ENCODE measurements at regions not wholly inside any gene's neighbourhood (a gene's known extent, or its start where the extent isn't known, plus 50 kb on each side); places are given as distances from the start of the nearest gene placed in this dataset.
A peak's percentile ranks its signal among the peaks of the same experiment; 100 is the strongest.

DNA sequence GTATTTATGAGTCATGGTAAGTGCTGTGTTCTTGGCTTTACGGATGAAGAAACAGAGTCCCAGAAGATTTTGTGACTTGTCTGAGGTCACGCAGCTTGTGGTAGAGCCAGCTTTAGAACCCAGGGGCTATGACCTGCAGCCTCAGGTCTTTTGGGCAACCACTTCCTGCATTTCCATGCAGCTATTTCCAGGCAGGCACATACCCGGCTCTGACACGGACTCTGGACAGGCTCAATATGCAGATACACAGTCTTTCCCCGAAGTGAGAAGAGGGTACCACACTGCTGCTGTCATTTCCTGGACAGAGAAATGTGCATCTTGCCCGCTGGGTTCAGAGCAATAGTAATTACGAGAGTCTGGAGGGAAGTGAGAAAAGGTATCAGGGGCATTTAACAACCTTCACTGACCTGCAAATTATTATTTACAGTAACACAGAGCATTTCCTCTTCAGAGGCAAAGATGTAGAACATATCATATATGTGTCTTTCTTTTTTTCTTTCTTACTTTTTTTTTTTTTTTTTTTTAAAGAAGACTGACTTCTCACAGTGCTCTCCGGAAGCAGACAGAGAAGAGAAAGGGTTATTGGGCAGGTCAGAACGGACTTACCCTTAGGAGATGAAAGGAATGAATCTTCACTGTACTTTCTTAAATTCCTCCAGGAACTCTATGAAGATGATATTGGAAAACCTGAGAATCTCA lies 185.1 kb downstream of the CLIC5 start:
- DNase-seq = peak; percentile 48

DNA sequence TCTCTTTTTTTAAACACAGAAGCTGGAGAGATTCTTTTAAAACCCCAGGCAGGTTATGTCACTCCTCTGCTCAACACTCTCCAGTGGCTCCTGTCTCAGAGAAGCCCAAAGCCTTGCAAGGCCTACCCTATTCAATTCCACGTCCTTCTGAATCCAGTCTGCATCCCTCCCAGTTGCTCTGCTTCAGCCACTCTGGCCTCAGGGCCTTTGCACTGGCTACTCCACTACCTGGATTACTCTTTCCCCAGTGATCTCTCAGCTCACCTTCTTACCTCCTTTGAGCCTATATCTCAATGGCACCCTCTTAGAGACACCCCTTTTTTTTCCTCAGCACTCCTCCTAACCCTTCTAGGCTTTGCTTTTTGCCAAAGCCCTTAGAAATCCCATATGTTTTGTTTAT lies 185.8 kb downstream of the CLIC5 start:
- DNase-seq = no peak

DNA sequence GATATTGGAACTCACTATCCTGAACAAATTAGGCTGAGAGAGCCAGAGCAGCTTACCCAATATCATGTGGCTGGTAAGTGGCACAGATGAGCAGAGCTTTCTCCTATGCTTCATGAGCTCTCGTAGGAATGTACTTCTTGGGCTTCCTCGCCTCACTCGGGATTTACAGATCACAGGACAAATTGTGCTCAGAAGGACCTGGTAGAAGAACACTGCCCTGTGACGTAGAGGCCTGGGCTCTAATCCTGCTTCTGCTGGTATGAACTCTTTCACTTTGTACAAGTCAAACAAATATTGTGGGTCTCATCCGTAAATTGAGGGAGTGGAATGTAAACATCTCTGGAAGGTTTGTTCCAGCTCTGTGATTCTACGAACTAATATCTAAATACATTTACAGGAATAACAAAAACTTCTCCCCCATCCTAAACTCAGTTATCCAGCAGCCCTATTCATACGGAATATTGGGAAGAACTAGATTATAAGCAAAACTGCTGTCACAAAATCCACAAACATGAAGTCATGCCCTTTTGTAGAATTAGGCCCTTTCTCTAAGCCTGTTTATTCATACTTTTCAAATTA lies 187.6 kb downstream of the CLIC5 start:
- DNase-seq = no peak

DNA sequence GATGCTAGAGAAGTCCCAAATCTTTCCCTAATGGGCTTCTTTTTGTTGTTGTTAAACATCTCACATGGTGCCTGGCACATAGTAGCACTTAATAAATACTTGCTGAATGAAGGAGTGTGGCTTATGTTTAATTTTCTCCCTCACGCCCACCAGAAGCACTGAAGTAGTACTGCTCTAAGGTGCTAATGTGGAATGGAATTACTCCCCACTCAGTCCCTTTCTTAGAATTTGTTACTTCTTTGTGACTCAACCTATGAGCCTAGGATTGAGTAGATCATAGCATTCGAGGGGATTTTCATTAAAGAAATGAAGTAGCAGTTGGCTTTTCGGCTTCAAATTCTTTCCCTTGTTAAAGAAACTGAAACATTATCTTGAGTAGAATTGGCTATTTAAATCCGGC lies 192.8 kb downstream of the CLIC5 start:
- no peak for DNase-seq

DNA sequence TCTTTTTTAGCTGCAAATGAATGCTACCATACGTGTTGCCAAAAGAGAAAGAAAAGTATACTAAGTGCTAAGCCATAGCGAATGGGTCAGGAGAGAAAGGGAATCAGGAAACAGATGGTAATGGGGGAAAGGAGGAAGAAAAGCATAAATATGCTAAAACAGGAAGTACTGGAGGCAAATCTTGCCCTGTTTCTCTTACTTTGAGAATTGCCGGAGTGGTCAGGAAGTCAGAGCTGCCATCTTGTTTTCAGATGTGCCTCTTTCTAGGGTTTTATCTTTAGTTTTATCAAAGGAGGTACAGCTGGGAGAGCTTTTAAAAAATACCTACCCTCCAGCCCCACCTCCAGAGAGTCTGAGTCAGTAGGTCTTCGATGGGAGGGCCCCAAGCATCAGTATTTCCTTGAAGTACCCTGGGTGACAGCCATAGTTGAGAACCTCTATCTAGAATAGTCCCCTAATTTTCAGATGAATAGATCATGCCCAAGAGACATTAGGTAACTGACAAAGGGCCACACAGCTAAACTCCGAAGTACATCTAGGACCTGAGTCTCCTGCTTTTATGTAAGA lies 193.3 kb downstream of the CLIC5 start:
- peak; percentile 76 for DNase-seq

DNA sequence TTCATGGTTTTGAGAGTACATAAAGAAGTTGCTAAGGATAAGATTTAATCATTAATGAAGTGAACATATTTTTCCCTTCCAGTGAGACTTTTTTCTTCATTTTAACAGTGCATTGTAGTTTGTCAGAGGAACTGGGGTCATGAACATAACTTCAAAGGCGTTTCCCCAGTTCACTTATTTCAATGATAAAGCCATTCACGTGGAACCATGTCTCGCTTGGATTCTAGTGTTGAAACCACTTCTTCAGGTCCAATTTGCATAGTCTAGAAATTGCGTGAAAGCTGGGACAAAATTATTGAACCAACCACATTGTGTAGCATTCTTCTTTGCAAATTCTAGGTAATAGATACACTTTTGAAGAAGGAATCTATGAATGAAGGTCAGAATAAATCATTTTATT lies 197.0 kb downstream of the CLIC5 start:
- no peak for DNase-seq

DNA sequence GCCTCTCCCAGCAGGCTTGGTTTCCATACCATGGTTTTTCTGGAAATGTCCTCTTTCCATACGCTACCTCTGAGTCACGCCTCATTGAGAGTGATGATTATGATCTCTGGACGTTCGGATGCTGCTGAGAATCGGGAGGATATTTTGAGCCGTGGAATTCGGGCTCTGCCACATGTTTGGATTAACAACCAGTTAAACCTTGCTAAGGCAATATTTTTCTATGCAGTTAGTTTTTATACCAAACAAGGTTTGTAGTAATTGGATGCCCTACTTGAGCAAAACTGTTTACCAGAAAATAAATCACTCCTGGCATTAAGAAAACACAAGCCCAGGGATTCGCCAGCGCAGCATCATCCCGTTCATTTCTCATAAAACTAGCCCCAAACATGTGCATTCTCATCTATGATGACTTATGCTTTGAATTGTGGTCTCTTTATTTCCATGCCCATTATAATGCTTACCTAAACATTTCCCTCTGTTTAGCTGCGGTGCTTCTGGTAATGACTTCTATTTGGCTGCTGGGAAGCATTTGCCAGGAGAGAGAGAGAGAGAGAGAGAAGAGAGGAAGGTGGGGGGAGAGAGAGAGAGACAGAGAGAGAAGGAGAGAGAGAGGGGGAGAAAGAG lies 198.9 kb downstream of the CLIC5 start:
- no peak for DNase-seq

DNA sequence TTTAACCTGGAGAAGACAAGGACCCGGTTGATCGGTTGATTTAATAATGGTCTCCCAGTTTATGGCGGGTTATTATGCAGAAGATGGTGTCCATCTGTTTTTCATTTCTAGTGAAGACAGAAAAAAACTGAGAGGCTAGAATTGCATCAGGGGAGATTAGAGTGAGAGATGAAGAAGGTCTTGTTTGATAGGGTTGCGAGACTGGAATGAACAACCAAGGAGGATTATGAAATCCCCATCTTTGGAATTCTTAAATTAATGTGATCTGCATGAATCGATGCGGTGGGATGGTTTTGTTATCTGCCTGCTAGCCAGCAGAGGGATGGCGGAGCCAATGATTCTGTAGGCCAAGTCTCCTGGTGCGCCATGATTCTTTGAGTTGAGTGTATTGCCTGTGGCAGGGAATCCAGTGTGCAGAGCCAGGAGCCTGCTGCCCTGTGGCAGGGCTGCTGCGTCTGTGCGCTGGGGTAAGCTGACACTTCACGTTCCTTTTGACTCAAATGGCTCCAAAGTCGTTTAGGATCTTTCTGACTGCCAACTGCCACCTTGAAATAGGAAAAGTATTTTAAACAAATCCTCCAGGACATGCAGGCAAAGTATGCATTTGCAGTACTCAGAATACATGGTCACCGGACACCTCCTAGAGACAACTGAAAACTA lies 200.1 kb downstream of the CLIC5 start:
- no peak for DNase-seq

DNA sequence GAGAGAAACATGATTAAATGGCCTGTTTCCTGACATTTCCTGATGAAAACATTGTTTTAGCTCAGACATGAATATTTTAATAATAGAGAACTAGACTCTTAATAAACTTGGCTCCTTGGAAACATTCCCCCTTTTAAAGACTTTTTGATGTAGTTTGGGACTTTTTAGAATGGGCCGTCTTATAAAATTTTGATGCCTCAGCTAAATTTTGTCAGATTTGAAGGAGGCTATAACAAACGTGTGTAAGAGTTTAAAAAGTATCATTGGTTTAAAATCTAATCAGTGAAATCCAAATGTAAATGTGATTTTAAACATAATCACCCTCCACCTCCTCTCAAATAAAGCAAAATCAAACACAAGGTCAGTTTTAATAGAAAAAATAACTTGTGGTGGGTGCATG lies 200.9 kb downstream of the CLIC5 start:
- DNase-seq = no peak

DNA sequence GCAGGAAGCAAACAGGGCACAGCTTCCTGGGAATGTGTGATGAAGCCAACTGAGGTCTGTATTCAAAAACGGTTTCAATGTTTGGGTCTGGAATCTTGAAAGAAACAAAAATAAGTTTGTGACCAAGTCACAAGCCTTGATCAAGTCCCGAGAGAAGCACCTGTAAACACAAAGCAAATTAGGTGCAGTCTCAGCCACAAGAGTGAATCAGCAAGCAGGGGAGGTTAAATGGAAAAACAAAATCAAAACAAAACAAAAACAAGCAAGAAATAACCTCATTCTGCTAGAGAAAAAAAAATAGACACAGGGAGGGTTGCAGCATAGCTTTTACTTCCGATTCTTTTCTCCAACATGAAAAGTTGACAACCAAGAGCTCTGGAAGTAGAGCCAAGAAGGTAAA lies 201.7 kb downstream of the CLIC5 start:
- no peak for DNase-seq

DNA sequence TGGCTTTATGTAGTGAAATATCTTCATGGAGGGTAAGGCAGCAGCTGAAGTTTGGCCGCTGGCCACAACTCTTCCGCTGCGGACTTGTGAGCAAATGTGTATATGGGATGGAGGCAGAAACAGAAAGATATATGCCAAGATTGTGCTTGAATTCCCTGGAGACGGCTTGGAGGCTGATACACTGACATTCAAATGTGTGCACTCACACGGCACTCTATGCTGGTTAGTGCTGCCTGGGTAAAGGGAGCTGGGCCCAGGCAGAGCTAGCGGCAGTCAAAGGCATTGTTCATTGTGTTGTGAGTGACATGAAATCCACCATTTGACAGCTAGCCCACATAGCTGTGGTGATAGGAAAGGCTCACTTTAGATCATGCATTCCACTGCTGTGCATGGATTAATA lies 202.7 kb downstream of the CLIC5 start:
- DNase-seq = no peak

DNA sequence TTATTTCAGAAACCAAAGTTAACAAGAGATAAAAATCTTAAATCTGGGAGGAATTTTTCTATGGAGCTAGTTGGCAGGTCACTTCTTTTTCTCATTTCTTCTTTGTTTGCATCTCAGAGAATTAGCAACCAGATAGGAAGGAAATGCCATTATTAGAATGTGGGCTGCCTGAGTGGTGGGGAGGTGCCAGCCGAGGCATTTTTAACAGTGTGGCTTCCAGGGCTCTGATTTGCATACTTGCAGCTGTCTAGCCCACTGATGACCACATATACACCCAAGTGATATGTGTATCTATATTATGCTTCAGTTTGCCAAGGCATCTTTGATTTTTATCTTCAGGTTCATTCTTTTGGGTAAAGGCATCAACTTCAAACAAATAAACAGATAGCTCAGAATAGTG lies 206.7 kb downstream of the CLIC5 start:
- no peak for DNase-seq

DNA sequence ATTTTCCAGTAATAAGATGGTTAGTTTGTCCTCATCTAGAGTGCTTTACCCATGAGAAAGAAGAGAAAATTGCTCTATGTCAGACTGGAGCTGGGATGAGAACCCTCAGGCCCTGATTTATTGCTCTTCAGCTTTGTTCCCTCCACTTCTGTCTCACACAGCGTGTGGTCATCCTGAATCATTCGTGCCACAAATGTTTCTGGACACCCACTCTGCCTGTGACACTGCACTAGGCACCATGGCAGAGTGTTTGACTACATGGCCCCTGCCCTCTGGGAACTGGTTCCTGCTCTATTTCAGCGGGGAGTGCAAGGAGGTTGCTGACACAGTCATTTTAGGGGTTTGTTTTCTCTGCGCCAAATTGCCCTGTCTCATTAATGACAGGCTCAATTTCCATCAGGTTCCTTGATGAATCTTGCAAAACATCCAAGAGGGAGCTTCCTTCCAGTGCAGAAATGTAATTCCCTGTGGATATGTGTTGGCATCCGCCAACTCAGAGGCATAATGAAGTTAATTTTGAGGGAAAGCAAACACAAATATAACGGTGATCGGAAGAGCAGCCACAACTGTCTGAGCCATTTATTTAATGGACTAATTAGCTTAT lies 207.5 kb downstream of the CLIC5 start:
- no peak for DNase-seq

DNA sequence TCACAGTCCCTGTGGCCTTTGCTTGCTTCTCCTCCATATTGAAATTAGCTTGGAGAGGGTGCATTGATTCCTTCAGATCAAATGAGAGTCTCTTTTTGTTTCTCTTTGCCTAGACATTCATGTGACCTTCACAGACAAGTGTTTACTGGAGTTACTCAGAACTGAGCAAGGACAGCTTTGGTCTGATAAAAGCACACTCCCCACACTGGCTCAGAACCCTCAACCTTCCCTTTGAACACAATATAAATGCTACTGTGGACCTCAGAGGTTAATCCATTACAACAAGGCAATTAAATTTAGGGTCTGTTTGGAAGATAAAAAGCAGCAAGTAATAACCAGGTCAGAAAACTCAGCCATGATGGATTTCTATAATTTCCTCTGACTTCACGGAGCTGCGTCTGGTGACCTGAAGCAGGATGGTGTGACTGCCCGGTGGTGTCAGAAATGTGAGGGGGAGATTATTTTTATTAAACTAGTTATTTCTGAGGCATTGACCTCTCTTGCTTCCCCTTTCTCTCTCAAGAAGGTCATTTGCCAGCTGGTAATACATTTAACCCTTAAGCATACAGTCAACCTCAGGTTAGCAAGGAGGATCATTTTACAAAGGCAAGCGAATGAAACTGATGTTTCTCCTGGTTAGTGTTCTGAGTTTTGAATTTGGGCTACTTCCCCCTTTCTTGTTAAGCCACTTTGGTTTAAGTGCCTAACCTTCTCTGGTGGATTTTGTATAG lies 208.2 kb downstream of the CLIC5 start:
- DNase-seq = no peak

DNA sequence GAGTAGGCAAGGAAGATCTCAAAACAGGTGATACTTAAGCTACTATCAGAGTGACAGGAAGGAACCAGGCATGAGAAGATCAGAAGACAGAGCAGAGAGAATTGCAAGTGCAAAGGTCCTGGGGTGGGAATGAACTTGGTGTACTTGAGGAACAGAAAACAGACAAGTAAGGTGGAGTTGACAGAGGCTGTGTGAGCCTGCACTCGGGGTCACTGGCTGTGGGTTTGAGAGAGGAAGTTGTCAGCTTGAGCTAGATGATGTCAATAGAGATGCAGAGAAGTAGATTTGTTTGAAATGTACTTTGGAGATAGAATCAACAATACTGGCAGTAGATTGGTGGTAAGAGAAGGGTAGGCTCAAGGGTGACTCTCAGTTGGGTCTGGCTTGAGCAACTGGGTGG lies 209.5 kb downstream of the CLIC5 start:
- no peak for DNase-seq

DNA sequence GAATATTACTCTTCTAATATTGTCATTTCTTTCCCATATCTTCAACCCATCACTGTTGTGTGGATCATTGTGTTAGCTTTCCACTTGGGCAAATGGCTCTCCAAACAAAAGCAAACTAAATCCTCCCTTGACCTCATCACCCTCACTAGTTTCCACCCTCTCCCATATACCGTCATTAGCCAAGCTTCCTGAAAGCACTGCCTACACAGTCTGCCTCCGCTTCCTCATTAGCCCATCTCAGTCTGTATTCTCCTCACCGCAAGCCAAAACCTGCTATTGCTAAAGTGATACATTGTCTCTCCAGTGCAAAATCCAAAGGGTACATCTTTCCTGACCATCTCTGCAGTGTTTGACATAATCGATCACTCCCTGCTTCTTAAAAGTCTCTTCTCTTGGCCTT lies 212.6 kb downstream of the CLIC5 start:
- DNase-seq = no peak

DNA sequence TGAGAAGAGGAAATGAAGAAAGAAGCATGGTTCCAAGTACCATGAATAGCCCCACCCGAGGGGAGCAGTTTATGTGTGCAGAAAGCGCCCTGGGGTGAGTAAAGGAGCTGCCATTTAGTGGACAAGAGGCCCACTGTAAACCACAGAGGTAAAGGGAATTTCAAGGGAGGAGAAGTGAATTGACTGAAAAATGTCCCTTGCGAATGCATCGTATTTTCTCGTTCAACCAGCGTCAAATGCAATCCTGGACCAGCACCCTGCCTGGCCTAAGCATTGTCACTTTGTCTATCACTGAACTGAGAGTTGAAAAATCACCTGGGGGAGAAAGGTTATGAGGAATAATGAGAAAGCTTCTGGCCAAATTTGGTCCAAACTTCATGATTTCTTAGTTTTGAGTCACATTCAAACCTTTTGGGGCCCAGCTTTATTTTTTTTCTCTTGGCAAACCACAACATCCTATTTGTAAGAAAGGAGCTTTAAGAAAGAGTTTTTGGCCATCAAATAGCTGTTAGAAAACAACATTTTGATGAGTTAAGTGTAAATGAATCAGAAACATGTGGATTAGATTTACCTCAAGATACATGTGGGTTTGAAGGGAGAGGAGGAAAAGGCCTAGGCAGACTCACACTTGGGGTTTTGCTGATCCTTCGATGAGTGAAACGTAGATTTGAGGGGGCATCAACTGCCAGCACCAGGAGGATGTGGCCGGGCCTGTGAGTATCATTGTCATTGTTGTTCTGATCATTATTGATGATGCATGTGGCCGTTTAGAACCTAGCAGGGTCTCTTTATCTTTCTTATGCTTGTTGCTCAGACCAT lies 214.0 kb downstream of the CLIC5 start:
- DNase-seq = no peak

DNA sequence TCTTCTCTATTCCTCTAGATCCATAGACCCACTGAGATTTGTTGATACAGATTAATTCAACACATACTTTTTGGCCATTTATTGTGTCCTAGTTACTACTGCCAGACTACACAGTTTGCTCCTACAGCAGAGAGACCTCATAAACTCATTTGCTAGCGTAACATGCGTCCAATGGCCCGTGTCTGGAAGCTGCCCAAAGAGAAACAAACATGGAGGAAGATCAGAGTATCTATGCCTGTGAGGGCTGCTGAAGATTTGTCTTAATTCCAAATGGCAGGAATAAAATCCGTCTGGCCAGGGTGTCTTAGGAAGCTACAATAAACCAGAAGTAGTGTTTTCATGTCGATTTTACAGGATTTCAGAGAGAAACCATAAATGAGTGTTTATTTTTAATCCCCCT lies 214.7 kb downstream of the CLIC5 start:
- DNase-seq = no peak

DNA sequence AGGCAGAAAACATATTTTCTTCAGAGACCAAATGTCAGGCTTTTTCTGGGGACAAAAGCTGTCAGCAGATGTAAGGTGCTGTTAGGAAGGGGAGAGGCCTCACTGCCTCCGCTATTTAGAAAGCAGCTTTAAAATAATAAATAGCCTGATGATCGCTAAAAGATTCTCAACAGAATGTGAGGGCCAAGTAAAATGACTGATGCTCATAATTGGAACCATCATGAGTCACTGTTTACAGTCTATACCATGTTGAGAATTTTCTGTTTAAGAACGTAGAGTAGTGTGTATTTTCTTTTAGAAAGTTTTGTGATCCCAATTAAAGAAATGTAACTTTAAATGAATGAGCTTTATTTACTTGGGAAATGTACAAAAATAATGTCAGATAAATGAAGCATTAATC lies 220.0 kb downstream of the CLIC5 start:
- no peak for DNase-seq

DNA sequence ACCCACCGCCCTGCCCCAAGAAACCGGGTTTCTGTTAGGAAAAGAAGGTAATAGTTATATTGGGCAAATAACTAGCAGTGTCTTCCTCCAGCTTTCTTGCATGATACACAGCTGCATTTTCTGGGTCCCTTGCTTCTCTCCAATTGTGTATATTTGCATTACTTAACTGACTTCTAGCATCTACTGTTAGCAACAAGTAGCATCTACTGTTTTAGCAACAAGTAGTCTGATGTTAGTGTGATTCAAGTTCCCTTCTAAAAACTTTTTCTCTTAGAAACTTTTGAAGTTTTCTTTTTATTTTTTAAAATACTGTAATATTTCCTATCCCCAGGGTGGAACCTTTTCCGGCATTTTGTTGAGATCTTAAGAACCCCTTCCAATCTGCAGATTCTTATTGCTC lies 221.2 kb downstream of the CLIC5 start:
- no peak for DNase-seq

All from hematopoietic multipotent progenitor cell treated with erythropoietin and hydrocortisone succinate and interleukin-3 and kit ligand, for 4 days (in vitro differentiated cells).